Fibroblast of mammary gland (primary cell): ENCODE measurements at regions not wholly inside any gene's neighbourhood (a gene's known extent, or its start where the extent isn't known, plus 50 kb on each side); places are given as distances from the start of the nearest gene placed in this dataset.

Experiments used
- DNase-seq: peaks from one replicate; pipeline ENCODE4 v3.0.0-alpha.2; 2010; ENCODE audit warnings: low read depth
- H3K4me3 ChIP-seq: 2 replicates; pipeline ENCODE4 v1.5.1; 2011; ENCODE audit warnings: low read depth, mild to moderate bottlenecking, low read length, moderate library complexity; ENCODE audit not compliant: control insufficient read depth
- TF ChIP-seq, protein P1 (sequence below): conservative IDR thresholded peaks from 2 replicates; pipeline ENCODE4 v1.5.1; 2011; ENCODE audit warnings: low read depth, low read length, inconsistent platforms; ENCODE audit not compliant: control insufficient read depth, insufficient read depth

GRCh38 chr5:39494534-39494933 is 69.8 kb upstream of the DAB2 start:
- TF ChIP-seq, protein P1, sequence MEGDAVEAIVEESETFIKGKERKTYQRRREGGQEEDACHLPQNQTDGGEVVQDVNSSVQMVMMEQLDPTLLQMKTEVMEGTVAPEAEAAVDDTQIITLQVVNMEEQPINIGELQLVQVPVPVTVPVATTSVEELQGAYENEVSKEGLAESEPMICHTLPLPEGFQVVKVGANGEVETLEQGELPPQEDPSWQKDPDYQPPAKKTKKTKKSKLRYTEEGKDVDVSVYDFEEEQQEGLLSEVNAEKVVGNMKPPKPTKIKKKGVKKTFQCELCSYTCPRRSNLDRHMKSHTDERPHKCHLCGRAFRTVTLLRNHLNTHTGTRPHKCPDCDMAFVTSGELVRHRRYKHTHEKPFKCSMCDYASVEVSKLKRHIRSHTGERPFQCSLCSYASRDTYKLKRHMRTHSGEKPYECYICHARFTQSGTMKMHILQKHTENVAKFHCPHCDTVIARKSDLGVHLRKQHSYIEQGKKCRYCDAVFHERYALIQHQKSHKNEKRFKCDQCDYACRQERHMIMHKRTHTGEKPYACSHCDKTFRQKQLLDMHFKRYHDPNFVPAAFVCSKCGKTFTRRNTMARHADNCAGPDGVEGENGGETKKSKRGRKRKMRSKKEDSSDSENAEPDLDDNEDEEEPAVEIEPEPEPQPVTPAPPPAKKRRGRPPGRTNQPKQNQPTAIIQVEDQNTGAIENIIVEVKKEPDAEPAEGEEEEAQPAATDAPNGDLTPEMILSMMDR: no peak
- H3K4me3 ChIP-seq: no peak overlapping the region
- no peak for DNase-seq

- TF ChIP-seq, protein P1: no peak
- no peak for DNase-seq
- H3K4me3 ChIP-seq: no peak overlapping the region
These were observed 69.3 kb upstream of the DAB2 start for GRCh38 chr5:39494107-39494510.

- no peak overlapping the region for H3K4me3 ChIP-seq
- TF ChIP-seq, protein P1: no peak
- no peak for DNase-seq
These were observed 66.4 kb upstream of the DAB2 start for GRCh38 chr5:39491210-39491609.

DNA sequence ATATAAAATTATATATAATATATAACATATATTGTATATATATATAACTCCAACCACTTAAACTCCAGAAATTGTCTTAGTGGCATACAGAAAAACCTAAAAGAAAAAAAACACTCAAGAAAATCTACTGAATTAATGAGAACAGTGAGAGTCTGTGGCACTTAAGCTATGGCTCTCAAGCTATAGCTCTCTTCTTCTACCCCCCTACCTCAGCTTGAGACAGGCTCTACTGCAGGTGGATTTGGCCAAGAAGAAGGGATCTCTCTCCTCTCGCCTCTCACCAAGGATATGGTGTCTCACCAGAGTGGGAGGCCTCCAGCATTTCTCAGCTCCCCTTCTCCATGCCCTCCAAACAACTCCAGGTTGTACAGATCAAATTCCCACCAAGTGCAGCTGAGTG is 64.5 kb upstream of the DAB2 start:
- H3K4me3 ChIP-seq: no peak overlapping the region
- DNase-seq: no peak
- TF ChIP-seq, protein P1: no peak

GRCh38 chr5:39486790-39487189 is 62.0 kb upstream of the DAB2 start:
- H3K4me3 ChIP-seq: no peak overlapping the region
- TF ChIP-seq, protein P1: no peak
- DNase-seq: no peak

DNA sequence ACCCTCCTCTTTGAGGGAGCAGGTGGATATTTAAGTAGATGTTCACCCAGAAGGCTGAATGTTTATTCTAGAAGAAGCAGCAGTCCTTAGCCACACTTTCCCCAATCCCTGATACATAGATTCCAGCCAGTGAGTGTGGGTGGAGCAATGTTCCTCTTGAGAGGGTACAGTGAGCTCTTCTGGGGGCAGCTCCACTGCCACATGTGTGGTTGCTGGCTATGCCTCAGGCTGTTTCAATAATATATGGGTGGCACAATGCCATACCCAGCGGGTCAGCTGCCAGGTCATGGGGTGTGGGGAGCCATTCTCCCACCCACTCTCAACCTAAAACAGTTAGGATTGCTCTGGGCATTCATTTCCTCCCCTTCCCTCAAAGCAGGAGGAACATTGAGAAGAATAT is 61.6 kb upstream of the DAB2 start:
- TF ChIP-seq, protein P1: no peak
- no peak for DNase-seq
- H3K4me3 ChIP-seq: no peak overlapping the region

GRCh38 chr5:39485079-39485478 is 60.3 kb upstream of the DAB2 start:
- no peak for DNase-seq
- no peak overlapping the region for H3K4me3 ChIP-seq
- TF ChIP-seq, protein P1: no peak
